SJCRH30 (cell line): ENCODE measurements at regions not wholly inside any gene's neighbourhood (a gene's known extent, or its start where the extent isn't known, plus 50 kb on each side); places are given as distances from the start of the nearest gene placed in this dataset.

Experiments
- DNase-seq, 2 experiments: peaks; one replicate each; pipeline ENCODE4 v3.0.0-alpha.2; 2015 to 2020
- H3K27ac ChIP-seq: fragments of 250-450 bp; sonication (Bioruptor Pico); 2 replicates; pipeline ENCODE4 v1.5.1; 2020; ENCODE audit warnings: mild to moderate bottlenecking, moderate library complexity
- H3K27me3 ChIP-seq: fragments of 250-450 bp; sonication (Bioruptor Pico); 2 replicates; pipeline ENCODE4 v1.5.1; 2020; ENCODE audit warnings: mild to moderate bottlenecking, moderate library complexity
- H3K36me3 ChIP-seq: fragments of 250-450 bp; sonication (Bioruptor Pico); 2 replicates; pipeline ENCODE4 v1.5.1; 2020; ENCODE audit warnings: mild to moderate bottlenecking, moderate library complexity
- H3K4me1 ChIP-seq: fragments of 250-450 bp; sonication (Bioruptor Pico); 2 replicates; pipeline ENCODE4 v1.5.1; 2020; ENCODE audit warnings: mild to moderate bottlenecking, moderate library complexity
- H3K4me3 ChIP-seq: fragments of 250-450 bp; sonication (Bioruptor Pico); 2 replicates; pipeline ENCODE4 v1.5.1; 2020; ENCODE audit warnings: mild to moderate bottlenecking, moderate library complexity
- H3K9me3 ChIP-seq: fragments of 250-450 bp; sonication (Bioruptor Pico); replicated peaks from 2 replicates; pipeline ENCODE4 v1.5.1; 2020; ENCODE audit warnings: mild to moderate bottlenecking, moderate library complexity

DNA sequence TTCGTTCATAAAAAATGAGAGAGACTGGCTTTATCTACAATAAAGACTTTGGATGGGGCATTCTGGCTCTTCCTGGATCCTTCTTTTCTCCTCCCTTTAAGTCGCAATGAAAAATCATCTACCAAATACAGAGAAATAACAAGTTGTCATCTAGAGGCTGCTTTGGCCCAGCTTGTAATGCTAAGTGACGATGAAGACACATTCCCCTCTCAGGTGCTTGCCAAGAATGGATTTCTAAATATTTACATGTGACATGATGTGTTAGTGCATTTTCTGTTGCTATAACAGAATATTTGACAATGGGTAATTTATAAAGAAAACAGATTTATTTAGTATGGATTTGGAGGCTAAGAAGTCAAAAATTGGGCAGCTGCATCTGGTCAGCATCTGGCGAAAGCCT is 308.6 kb upstream of the NPVF start:
- no peak for DNase-seq
- Histone ChIP-seq H3K4me1 (no peaks in the 10 kb centered on the region), H3K27me3 (no peaks in the 10 kb centered on the region)

DNA sequence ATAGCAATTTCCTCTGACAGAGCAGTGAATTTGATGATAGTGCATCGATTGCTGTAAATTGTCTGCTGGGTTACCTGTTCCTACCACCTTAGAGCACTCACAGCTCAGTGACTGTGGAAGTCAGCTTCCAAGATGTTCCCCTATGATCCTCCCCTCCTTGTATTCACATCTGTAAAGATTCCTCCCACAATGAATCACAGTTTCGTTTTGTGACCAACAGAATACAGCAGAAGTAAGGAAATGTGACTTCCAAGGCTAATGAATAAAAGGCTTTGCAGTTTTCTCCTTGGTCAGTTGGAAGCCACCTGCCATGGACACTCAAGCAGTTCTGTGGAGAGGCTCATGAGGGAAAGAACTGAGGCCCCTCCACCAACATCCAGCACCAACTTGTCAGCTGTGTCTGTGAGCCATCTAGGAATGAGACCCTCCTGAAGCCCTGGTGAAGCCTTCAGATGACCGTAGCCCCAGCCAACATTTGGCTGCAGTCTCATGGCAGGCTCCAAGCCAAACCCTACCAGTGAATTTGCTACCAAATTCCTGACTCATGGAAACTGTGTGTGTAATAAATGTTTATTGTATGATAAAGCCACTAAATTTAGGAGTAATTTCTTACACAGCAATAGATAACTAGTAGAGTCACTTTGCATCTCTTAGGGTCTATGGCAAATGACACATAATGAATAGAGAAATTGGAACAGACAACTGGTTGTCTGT is 309.5 kb upstream of the NPVF start:
- DNase-seq, result no peak
- no peaks in the 10 kb centered on the region for H3K9me3 ChIP-seq
- H3K36me3 ChIP-seq, result no peaks in the 10 kb centered on the region
- H3K27me3 ChIP-seq, result no peaks in the 10 kb centered on the region
- no peak overlapping the region for H3K27ac ChIP-seq
- no peaks in the 10 kb centered on the region for H3K4me1 ChIP-seq
- no peak overlapping the region for H3K4me3 ChIP-seq

More for the DNA sequence above, 308.6 kb upstream of the NPVF start:
- no peaks in the 10 kb centered on the region for H3K36me3 ChIP-seq
- H3K4me3 ChIP-seq, result no peak overlapping the region
- no peak overlapping the region for H3K27ac ChIP-seq
- H3K9me3 ChIP-seq, result no peaks in the 10 kb centered on the region

DNA sequence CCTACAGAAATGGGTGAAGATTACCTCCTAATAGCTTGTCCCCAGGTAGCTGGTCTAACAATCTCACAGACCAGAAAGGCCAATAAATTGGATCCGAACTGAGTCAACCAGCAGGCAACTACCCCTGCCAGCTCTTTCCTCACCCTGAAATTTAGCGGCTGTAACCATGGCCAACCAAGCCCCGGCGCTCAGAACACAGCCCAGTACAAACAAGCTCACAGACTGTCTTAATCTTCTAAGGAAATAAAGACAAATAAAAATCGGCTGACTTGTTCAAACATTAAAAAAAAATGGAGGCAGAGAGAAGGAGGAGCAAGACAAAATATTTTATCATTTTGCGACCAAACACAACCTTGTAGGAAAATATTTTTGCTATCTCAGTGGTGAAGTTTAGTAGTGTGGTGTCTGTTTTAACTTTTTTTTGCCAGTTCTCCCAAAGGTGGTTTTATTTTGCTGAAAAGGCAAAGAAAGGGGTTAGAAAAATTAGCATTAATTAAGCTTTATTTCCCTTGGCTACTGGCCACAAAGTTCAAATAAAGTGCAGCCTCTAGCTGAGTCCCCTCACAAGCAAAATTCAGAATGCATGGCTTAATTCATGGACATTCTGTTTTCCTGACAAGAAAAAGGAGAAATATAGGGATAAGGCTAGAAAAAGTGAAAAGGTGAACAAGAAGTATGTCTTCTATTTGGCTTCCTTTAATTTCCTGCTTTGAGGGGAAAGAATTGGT is 313.0 kb upstream of the NPVF start:
- no peak for DNase-seq
- Histone ChIP-seq H3K36me3 (no peaks in the 10 kb centered on the region), H3K27me3 (no peaks in the 10 kb centered on the region)

DNA sequence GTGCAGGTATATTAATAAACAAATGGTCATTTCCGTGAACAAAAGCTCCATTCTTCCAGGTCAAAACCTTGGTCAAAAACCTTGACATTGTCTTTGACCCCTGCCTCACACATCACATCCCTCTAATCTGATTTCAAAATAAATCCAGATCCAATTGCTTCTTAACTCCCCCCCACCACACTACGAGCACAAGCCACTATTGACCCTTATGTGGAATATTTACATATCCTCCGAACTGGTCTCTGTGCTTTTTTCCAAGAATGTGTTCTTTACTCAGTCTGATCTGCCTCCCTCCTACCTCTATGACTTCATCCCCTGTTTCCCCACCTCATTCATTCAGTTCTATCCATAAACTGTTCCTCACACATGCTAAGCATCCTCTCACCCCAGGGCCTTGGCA is 313.6 kb upstream of the NPVF start:
- DNase-seq, result no peak
- no peaks in the 10 kb centered on the region for H3K4me1 ChIP-seq
- H3K27ac ChIP-seq, result no peak overlapping the region
- no peaks in the 10 kb centered on the region for H3K9me3 ChIP-seq
- H3K4me3 ChIP-seq, result no peak overlapping the region
- no peaks in the 10 kb centered on the region for H3K27me3 ChIP-seq
- no peaks in the 10 kb centered on the region for H3K36me3 ChIP-seq

More for the DNA sequence above, 313.0 kb upstream of the NPVF start:
- H3K27ac ChIP-seq, result no peak overlapping the region
- no peaks in the 10 kb centered on the region for H3K9me3 ChIP-seq
- H3K4me3 ChIP-seq, result no peak overlapping the region
- H3K4me1 ChIP-seq, result no peaks in the 10 kb centered on the region

GRCh38 chr7:25543210-25543609 is 314.9 kb upstream of the NPVF start:
- Histone ChIP-seq H3K27me3 (no peaks in the 10 kb centered on the region), H3K36me3 (no peaks in the 10 kb centered on the region), H3K4me1 (no peaks in the 10 kb centered on the region), H3K4me3 (no peak overlapping the region), H3K27ac (no peak overlapping the region), H3K9me3 (no peaks in the 10 kb centered on the region)
- no peak for DNase-seq

- Histone ChIP-seq H3K4me1 (no peaks in the 10 kb centered on the region), H3K36me3 (no peaks in the 10 kb centered on the region), H3K27ac (no peak overlapping the region), H3K4me3 (no peak overlapping the region), H3K27me3 (no peaks in the 10 kb centered on the region), H3K9me3 (no peaks in the 10 kb centered on the region)
- no peak for DNase-seq
Observed at GRCh38 chr7:25543798-25544197, 315.5 kb upstream of the NPVF start.

DNA sequence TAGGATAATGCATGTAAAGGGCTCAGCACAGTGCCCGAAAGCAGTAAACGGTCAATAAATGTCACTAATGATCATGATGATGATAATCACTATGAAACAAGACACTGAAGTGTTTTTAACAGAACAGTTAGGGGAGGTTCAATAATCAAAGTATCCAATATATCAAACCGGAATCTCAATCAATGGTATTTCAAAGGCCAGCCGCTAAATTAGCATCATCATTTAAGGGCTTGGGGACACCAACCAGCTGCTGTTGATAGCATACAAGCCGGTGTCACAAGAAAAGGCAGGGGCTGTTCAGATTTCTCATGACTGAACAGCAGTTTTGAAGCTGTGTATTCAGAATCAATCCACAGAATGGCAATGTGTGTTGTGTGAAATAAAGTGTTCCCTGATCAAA is 316.0 kb upstream of the NPVF start:
- H3K9me3 ChIP-seq, result no peaks in the 10 kb centered on the region
- no peaks in the 10 kb centered on the region for H3K27me3 ChIP-seq
- H3K4me1 ChIP-seq, result no peaks in the 10 kb centered on the region
- no peak overlapping the region for H3K4me3 ChIP-seq
- H3K36me3 ChIP-seq, result no peaks in the 10 kb centered on the region
- no peak for DNase-seq
- H3K27ac ChIP-seq, result no peak overlapping the region

GRCh38 chr7:25545124-25546008 is 317.1 kb upstream of the NPVF start:
- H3K36me3 ChIP-seq, result no peaks in the 10 kb centered on the region
- no peaks in the 10 kb centered on the region for H3K9me3 ChIP-seq
- no peak for DNase-seq
- no peaks in the 10 kb centered on the region for H3K4me1 ChIP-seq
- H3K27ac ChIP-seq, result no peak overlapping the region
- no peak overlapping the region for H3K4me3 ChIP-seq
- no peaks in the 10 kb centered on the region for H3K27me3 ChIP-seq

- Histone ChIP-seq H3K27me3 (no peaks in the 10 kb centered on the region), H3K9me3 (no peaks in the 10 kb centered on the region), H3K4me1 (no peaks in the 10 kb centered on the region), H3K27ac (no peak overlapping the region), H3K36me3 (no peaks in the 10 kb centered on the region), H3K4me3 (no peak overlapping the region)
- DNase-seq, result no peak
Observed at GRCh38 chr7:25546306-25546705, 318.0 kb upstream of the NPVF start.

- Histone ChIP-seq H3K27me3 (no peaks in the 10 kb centered on the region), H3K36me3 (no peaks in the 10 kb centered on the region), H3K27ac (no peak overlapping the region)
Observed at GRCh38 chr7:25549271-25549921, 321.1 kb upstream of the NPVF start.

GRCh38 chr7:25550149-25550548 is 321.9 kb upstream of the NPVF start:
- no peaks in the 10 kb centered on the region for H3K36me3 ChIP-seq
- H3K27me3 ChIP-seq, result no peaks in the 10 kb centered on the region
- no peaks in the 10 kb centered on the region for H3K9me3 ChIP-seq
- no peak overlapping the region for H3K27ac ChIP-seq
- no peaks in the 10 kb centered on the region for H3K4me1 ChIP-seq
- DNase-seq, result no peak
- H3K4me3 ChIP-seq, result no peak overlapping the region

More at GRCh38 chr7:25549271-25549921, 321.1 kb upstream of the NPVF start:
- H3K9me3 ChIP-seq, result no peaks in the 10 kb centered on the region
- no peak for DNase-seq
- no peaks in the 10 kb centered on the region for H3K4me1 ChIP-seq
- no peak overlapping the region for H3K4me3 ChIP-seq

- H3K36me3 ChIP-seq, result no peaks in the 10 kb centered on the region
- no peak for DNase-seq
- no peaks in the 10 kb centered on the region for H3K4me1 ChIP-seq
- peaks cover 2% of the 10 kb centered on the region; the same call in 1 of the 2 replicates for H3K9me3 ChIP-seq
- no peak overlapping the region for H3K27ac ChIP-seq
- no peaks in the 10 kb centered on the region for H3K27me3 ChIP-seq
- no peak overlapping the region for H3K4me3 ChIP-seq
Observed at GRCh38 chr7:25552998-25553397, 324.7 kb upstream of the NPVF start.

GRCh38 chr7:25553580-25554291 is 325.4 kb upstream of the NPVF start:
- Histone ChIP-seq H3K27ac (no peak overlapping the region), H3K4me1 (no peaks in the 10 kb centered on the region), H3K27me3 (no peaks in the 10 kb centered on the region), H3K36me3 (no peaks in the 10 kb centered on the region), H3K4me3 (no peak overlapping the region), H3K9me3 (peaks cover 10% of the 10 kb centered on the region)
- no peak for DNase-seq

GRCh38 chr7:25557379-25557917 is 329.2 kb upstream of the NPVF start:
- Histone ChIP-seq H3K36me3 (no peaks in the 10 kb centered on the region), H3K9me3 (peaks cover 11% of the 10 kb centered on the region)
- DNase-seq, result no peak

More at GRCh38 chr7:25557379-25557917, 329.2 kb upstream of the NPVF start:
- Histone ChIP-seq H3K27ac (no peak overlapping the region), H3K4me1 (peaks cover 14% of the 10 kb centered on the region), H3K27me3 (no peaks in the 10 kb centered on the region), H3K4me3 (no peak overlapping the region)
